GM18505 (cell line): ENCODE measurements at regions not wholly inside any gene's neighbourhood (a gene's known extent, or its start where the extent isn't known, plus 50 kb on each side); places are given as distances from the start of the nearest gene placed in this dataset.
"Not testable (repeated sequence)": the region's sequence is repeated elsewhere in the genome, so short reads cannot be mapped to it uniquely, and the experiment has no call there.

ENCODE experiments used
- ATAC-seq: cut with Tn5 transposase; IDR thresholded peaks from one replicate; pipeline ENCODE4 v1.9.1; 2021; ENCODE audit not compliant: unreplicated experiment
- POLR2A ChIP-seq: IDR thresholded peaks from 4 replicates; pipeline ENCODE4 v1.6.1; 2011; ENCODE audit warnings: borderline replicate concordance; ENCODE audit not compliant: insufficient read depth, insufficient read length; ENCODE audit errors: extremely low read depth

- TF ChIP-seq POLR2A = no peak
- ATAC-seq = no peak
These were observed 208.6 kb upstream of the DEPDC1 start for GRCh38 chr1:68705466-68705865.

- no peak for TF ChIP-seq POLR2A
- no peak for ATAC-seq
These were observed 209.9 kb upstream of the DEPDC1 start for GRCh38 chr1:68706639-68707317.

- no peak for ATAC-seq
- no peak for TF ChIP-seq POLR2A
These were observed 220.4 kb upstream of the DEPDC1 start for GRCh38 chr1:68717330-68717729.

GRCh38 chr1:68720476-68720875 lies 223.6 kb upstream of the DEPDC1 start:
- ATAC-seq = no peak
- TF ChIP-seq POLR2A = no peak

- no peak for ATAC-seq
- TF ChIP-seq POLR2A = no peak
These were observed 226.9 kb upstream of the DEPDC1 start for GRCh38 chr1:68723791-68724190.

- no peak for ATAC-seq
- TF ChIP-seq POLR2A = no peak
These were observed 228.3 kb upstream of the DEPDC1 start for GRCh38 chr1:68725001-68725752.

- ATAC-seq = not testable (repeated sequence)
These were observed 242.6 kb upstream of the DEPDC1 start for GRCh38 chr1:68739486-68739885.

- no peak for TF ChIP-seq POLR2A
- no peak for ATAC-seq
These were observed 248.1 kb upstream of the DEPDC1 start for GRCh38 chr1:68745011-68745410.

GRCh38 chr1:68745451-68745850 lies 248.6 kb upstream of the DEPDC1 start:
- no peak for ATAC-seq
- TF ChIP-seq POLR2A = no peak

GRCh38 chr1:68746378-68746777 lies 249.5 kb upstream of the DEPDC1 start:
- no peak for ATAC-seq
- no peak for TF ChIP-seq POLR2A

- ATAC-seq = no peak
- TF ChIP-seq POLR2A = no peak
These were observed 254.8 kb upstream of the DEPDC1 start for GRCh38 chr1:68751723-68752122.

GRCh38 chr1:68758666-68759209 lies 261.9 kb upstream of the DEPDC1 start:
- ATAC-seq = no peak
- TF ChIP-seq POLR2A = no peak

GRCh38 chr1:68767941-68768340 lies 271.1 kb upstream of the DEPDC1 start:
- no peak for TF ChIP-seq POLR2A
- ATAC-seq = no peak

- TF ChIP-seq POLR2A = no peak
- ATAC-seq = no peak
These were observed 273.9 kb upstream of the DEPDC1 start for GRCh38 chr1:68770817-68771216.

GRCh38 chr1:68777851-68778250 lies 281.0 kb upstream of the DEPDC1 start:
- TF ChIP-seq POLR2A = no peak

GRCh38 chr1:68779841-68780240 lies 283.0 kb upstream of the DEPDC1 start:
- ATAC-seq = not testable (repeated sequence)

More at GRCh38 chr1:68777851-68778250, 281.0 kb upstream of the DEPDC1 start:
- no peak for ATAC-seq
